ENCODE measurements at regions not wholly inside any gene's neighbourhood (a gene's known extent, or its start where the extent isn't known, plus 50 kb on each side); places are given as distances from the start of the nearest gene placed in this dataset.

GRCh38 chr3:28134198-28134597 lies 107.2 kb upstream of the CMC1 start:
- H3K27ac ChIP-seq (ENCODE audit: insufficient read depth, low read depth, low read length), result no peak overlapping the region
- no peaks in the 10 kb centered on the region for H3K9me1 ChIP-seq (replicated peaks; ENCODE audit: control insufficient read depth, extremely low read depth, insufficient read depth, low read length)
- H3K4me3 ChIP-seq (replicated peaks in 1 of 3; ENCODE audit: insufficient read depth in 1 of 3, low read depth in 1 of 3, low read length in 3 of 3), result no peak overlapping the region
- POLR2A ChIA-PET, result no interaction called here
- H3K4me2 ChIP-seq (ENCODE audit: insufficient read depth, low read length), result no peak overlapping the region
- no peaks in the 10 kb centered on the region for H4K20me1 ChIP-seq (replicated peaks; ENCODE audit: control insufficient read depth, extremely low read depth, insufficient read depth, low read length)
- FAIRE-seq (no peak), DNase-seq (ENCODE audit: low read depth, low spot score) (no peak)
- intact Hi-C loops (cut with micrococcal nuclease), result no loop called here
- H3K27me3 ChIP-seq (ENCODE audit: control insufficient read depth in 2 of 2, insufficient read depth in 2 of 2, low read length in 2 of 2), result no peaks in the 10 kb centered on the region
- TF ChIP-seq FOS (IDR thresholded peaks at IDR 0.05; ENCODE audit: borderline replicate concordance, insufficient read depth, low read length) (no peak), MAX (IDR thresholded peaks at IDR 0.05; ENCODE audit: insufficient read depth, insufficient read length) (no peak), EZH2 (IDR thresholded peaks at IDR 0.05; ENCODE audit: borderline replicate concordance, low read depth, low read length, severe bottlenecking) (no peak), JUN (IDR thresholded peaks at IDR 0.05; ENCODE audit: borderline replicate concordance, insufficient read depth, insufficient read length, low read depth) (no peak), POLR2AphosphoS5 (IDR thresholded peaks at IDR 0.05; ENCODE audit: insufficient read depth, low read depth, low read length) (no peak), POLR2A (IDR thresholded peaks at IDR 0.05; ENCODE audit: low read depth, low read length) (no peak), CTCF (IDR thresholded peaks at IDR 0.05; ENCODE audit: extremely low read depth in 1 of 2, insufficient read depth in 1 of 2, low read depth in 1 of 2, low read length in 2 of 2) (no peak), GATA2 (IDR thresholded peaks at IDR 0.05; ENCODE audit: insufficient read depth, insufficient read length, low read depth, low read length) (no peak), MYC (IDR thresholded peaks at IDR 0.05; ENCODE audit: low read depth, low read length) (no peak)
- no peaks in the 10 kb centered on the region for H3K79me2 ChIP-seq (ENCODE audit: control insufficient read depth, insufficient read depth, low read length)
- H3K36me3 ChIP-seq (ENCODE audit: control insufficient read depth in 2 of 2, extremely low read depth in 1 of 2, insufficient read depth in 2 of 2, low read length in 2 of 2), result no peaks in the 10 kb centered on the region
- H3K9ac ChIP-seq (replicated peaks; ENCODE audit: extremely low read depth, insufficient read depth, low read length), result no peak overlapping the region
- H3K9me3 ChIP-seq (replicated peaks; ENCODE audit: control insufficient read depth, insufficient read depth, low read length), result no peaks in the 10 kb centered on the region
- BruUV-seq (replicated peaks), result no TSS peak
- no peaks in the 10 kb centered on the region for H3K4me1 ChIP-seq (ENCODE audit: control insufficient read depth, extremely low read depth, insufficient read depth, low read length)
- CTCF ChIA-PET, result no interaction called here
- no peak overlapping the region for H2AFZ ChIP-seq (ENCODE audit: low read depth, low read length)
- dilution Hi-C loops (cut with MboI; ENCODE audit: extremely low pct_ligation_motif_present, low sequenced_read_pairs), result no loop called here
